Sigmoid colon (tissue), 4 donors: ENCODE measurements at regions not wholly inside any gene's neighbourhood (a gene's known extent, or its start where the extent isn't known, plus 50 kb on each side); places are given as distances from the start of the nearest gene placed in this dataset.

Experiments used
- EP300 ChIP-seq, 4 donors: sonication (generic); formaldehyde crosslinking; IDR thresholded peaks; one replicate each; pipeline ENCODE4 v1.6.1; 2017; ENCODE audit warnings: antibody characterized with exemption in 4 of 4
- POLR2A ChIP-seq, 2 donors: fragments of 450-650 bp; IDR thresholded peaks; one replicate each; pipeline ENCODE4 v1.6.1; 2016; ENCODE audit warnings: antibody characterized with exemption in 2 of 2, mild to moderate bottlenecking in 2 of 2, moderate library complexity in 2 of 2
- POLR2AphosphoS5 ChIP-seq, 4 donors: sonication (generic); formaldehyde crosslinking; IDR thresholded peaks; one replicate each; pipeline ENCODE4 v1.6.1; 2017; ENCODE audit warnings: antibody characterized with exemption in 4 of 4
- TF ChIP-seq, protein P1 (sequence below), 4 experiments: fragments of 450-650 bp in 3 of 4; fragments of 200-600 bp in 1 of 4; IDR thresholded peaks; one replicate each; pipeline ENCODE4 v1.5.1; 2016 to 2019; ENCODE audit warnings: antibody characterized with exemption in 4 of 4, mild to moderate bottlenecking in 3 of 4, moderate library complexity in 2 of 4

DNA sequence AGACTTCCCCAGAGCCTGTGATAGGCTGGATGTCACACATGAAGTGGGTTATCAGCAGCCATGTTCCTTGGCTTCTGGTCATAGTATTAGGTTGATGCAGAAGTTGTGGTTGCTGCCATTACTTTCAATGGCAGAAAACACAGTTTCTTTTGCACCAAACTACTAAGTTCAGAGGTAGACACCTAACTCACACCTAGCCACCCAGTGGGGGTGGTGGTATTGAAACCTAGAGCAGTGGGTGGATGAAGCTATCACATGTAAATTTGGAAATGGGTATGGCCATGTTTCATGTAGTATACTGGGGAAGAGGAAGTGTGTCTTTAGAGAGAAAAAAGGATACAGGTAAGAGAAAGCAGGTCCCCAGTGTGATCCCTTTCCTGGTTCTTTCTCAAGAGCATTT is 347.9 kb upstream of the SEMA6A start:
- TF ChIP-seq POLR2A (IDR thresholded peaks at IDR 0.05) (no peak), POLR2AphosphoS5 (IDR thresholded peaks at IDR 0.05) (no peak), EP300 (IDR thresholded peaks at IDR 0.05) (no peak)
- TF ChIP-seq, protein P1, sequence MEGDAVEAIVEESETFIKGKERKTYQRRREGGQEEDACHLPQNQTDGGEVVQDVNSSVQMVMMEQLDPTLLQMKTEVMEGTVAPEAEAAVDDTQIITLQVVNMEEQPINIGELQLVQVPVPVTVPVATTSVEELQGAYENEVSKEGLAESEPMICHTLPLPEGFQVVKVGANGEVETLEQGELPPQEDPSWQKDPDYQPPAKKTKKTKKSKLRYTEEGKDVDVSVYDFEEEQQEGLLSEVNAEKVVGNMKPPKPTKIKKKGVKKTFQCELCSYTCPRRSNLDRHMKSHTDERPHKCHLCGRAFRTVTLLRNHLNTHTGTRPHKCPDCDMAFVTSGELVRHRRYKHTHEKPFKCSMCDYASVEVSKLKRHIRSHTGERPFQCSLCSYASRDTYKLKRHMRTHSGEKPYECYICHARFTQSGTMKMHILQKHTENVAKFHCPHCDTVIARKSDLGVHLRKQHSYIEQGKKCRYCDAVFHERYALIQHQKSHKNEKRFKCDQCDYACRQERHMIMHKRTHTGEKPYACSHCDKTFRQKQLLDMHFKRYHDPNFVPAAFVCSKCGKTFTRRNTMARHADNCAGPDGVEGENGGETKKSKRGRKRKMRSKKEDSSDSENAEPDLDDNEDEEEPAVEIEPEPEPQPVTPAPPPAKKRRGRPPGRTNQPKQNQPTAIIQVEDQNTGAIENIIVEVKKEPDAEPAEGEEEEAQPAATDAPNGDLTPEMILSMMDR (IDR thresholded peaks at IDR 0.05) = no peak
